Left ventricle myocardium superior (tissue), 1 donor: ENCODE measurements at regions not wholly inside any gene's neighbourhood (a gene's known extent, or its start where the extent isn't known, plus 50 kb on each side); places are given as distances from the start of the nearest gene placed in this dataset. TPM values are rescaled to one million over a fixed set of nuclear protein-coding genes. Genes with fewer than 3 reads are reported as not detected.

Source experiments
- microRNA-seq: library from miRNA; unstranded; fragments of <30 nt; microRNA quantifications from one replicate; pipeline ENCODE4 v1.2.0, GENCODE V29; 2020; ENCODE audit warnings: borderline number of aligned reads
- donor health status: DM: no; HTN: yes; CAD: no; lungs with severe emphysema.

Small RNAs in the stretch of these regions (microRNA-seq; reads per million reads assigned to microRNA genes)
- gene MIR1587 = not detected
- not detected for gene MIR3937
